Stomach (tissue), 4 donors: ENCODE measurements at regions not wholly inside any gene's neighbourhood (a gene's known extent, or its start where the extent isn't known, plus 50 kb on each side); places are given as distances from the start of the nearest gene placed in this dataset.

Experiments used
- CTCF ChIP-seq, 7 experiments: fragments of 450-650 bp in 4 of 7; fragments of 200-600 bp in 3 of 7; sonication (generic) in 3 of 7; IDR thresholded peaks; one replicate each; pipeline ENCODE4 v1.5.1; 2016 to 2019; ENCODE audit warnings: antibody characterized with exemption in 7 of 7, control low read depth in 2 of 7, mild to moderate bottlenecking in 1 of 7
- EP300 ChIP-seq: sonication (generic); formaldehyde crosslinking; IDR thresholded peaks from one replicate; pipeline ENCODE4 v1.6.1; 2017; ENCODE audit warnings: antibody characterized with exemption
- POLR2AphosphoS5 ChIP-seq, 3 donors: sonication (generic); formaldehyde crosslinking; IDR thresholded peaks; one replicate each; pipeline ENCODE4 v1.6.1; 2016; ENCODE audit warnings: antibody characterized with exemption in 3 of 3

DNA sequence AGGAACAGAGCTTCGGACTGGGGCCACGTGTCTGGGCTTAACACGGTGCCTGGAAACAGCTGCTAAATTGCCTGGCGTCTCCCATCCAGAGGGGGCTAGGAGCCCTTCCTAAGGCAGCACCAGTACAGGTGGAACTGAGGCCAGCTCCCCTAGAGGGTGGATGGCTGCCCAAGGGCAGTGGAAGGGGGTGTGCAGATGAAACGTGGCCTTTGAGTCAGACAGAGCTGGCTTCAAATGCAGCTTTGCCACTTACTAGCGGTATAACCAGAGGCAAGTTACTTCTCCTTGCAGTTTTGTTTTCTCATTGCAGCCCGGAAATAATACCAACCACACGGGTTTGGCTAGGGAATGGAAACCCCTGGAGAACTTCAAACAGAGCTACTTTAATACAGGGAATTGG, 59.3 kb upstream of the SLC24A4 start:
- TF ChIP-seq CTCF (IDR thresholded peaks at IDR 0.05): no peak
- no peak for TF ChIP-seq EP300
- no peak for TF ChIP-seq POLR2AphosphoS5 (IDR thresholded peaks at IDR 0.05)
